Iris pigment epithelial cell (primary cell): ENCODE measurements at regions not wholly inside any gene's neighbourhood (a gene's known extent, or its start where the extent isn't known, plus 50 kb on each side); places are given as distances from the start of the nearest gene placed in this dataset.
"Not testable (repeated sequence)": the region's sequence is repeated elsewhere in the genome, so short reads cannot be mapped to it uniquely, and the experiment has no call there.

Experiments used
- DNase-seq: peaks from one replicate; pipeline ENCODE4 v3.0.0-alpha.2; 2011; ENCODE audit warnings: low read depth

DNA sequence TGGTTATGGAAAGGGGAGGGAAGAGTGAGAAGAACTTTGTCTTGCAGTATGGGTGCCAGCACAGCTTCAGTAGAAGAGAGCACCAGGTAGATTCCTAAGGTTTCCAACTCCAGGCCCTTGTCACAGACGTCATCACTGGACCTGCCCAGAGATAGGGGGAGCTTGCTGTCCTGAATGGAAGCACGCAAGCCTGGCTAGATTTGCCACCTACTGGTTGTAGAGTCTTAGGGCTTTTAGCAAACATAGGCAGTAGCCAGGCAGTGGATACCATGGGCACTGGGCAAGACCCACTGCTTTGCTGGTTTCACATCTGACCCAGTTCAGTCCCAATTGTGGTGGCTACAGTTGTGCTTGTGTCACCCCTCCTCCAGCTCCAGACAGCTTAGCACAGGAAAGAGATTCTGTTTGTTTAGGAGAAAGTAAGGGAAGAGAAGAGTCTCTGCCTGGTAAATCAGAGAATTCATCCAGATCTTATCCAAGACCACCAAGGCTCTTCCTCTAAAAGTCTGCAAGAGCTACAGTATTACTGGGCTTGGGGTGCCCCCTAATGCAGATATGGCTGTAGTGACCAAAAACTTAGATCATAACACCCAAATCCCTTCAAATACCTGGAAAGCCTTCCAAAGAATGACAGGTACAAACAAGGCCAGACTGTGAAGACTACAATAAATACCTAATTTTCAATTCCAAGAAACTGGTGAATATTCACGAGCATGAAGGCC is 158.9 kb downstream of the HINT1 start:
- DNase-seq = no peak

DNA sequence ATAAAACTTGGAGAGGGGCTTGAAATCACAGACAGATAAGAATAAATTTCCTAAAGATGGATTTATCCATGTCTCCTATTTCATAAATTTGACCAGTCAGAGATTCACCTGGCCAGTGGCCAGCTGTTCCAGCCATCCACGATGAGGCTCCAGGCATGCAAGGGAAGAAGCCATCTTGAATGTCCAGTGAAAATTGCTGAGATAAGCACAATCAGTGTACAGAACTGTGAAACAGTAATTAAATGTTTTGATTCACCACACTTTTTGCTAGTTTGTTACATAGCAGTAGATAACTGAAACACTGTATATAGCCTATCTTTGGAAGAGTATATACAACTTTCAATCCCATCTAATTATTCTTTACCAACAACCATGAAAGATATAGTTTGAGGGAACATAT is 163.5 kb downstream of the HINT1 start:
- no peak for DNase-seq

- DNase-seq = no peak
Measured at GRCh38 chr5:131000289-131000688, 164.8 kb downstream of the HINT1 start.

- DNase-seq = not testable (repeated sequence)
Measured at GRCh38 chr5:130996720-130997119, 168.3 kb downstream of the HINT1 start.

DNA sequence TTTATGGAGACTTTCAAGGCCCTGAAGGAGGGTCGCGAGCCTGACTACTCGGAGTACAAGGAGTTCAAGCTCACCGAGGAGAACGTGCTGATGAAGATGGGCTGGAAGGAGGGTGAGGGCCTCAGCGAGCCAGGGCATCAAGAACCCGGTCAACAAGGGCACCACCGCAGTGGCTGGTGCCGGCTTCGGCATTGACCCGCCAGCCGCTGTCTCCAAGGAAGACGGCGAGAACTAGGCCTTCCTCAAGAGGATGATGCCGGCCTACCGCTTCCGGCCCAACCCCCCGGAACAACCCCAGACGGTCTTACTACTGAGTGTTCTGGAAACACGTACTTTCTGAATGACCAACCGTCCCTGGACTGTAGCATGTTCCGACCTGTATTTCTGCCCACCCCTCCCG is 169.2 kb downstream of the HINT1 start:
- no peak for DNase-seq

DNA sequence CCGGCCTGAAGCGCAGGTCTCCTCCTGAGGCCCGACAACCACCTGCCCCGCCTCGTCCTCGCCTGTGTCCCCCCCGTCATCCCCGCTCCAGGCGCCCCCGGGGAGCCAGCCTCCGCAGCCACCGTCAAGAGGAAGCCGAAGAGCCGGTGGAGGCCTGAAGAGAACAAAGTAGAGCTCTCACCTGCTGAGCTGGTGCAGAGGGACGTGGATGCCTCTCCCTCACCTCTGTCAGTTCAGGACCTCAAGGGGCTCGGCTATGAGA is 169.9 kb downstream of the HINT1 start:
- DNase-seq = no peak

DNA sequence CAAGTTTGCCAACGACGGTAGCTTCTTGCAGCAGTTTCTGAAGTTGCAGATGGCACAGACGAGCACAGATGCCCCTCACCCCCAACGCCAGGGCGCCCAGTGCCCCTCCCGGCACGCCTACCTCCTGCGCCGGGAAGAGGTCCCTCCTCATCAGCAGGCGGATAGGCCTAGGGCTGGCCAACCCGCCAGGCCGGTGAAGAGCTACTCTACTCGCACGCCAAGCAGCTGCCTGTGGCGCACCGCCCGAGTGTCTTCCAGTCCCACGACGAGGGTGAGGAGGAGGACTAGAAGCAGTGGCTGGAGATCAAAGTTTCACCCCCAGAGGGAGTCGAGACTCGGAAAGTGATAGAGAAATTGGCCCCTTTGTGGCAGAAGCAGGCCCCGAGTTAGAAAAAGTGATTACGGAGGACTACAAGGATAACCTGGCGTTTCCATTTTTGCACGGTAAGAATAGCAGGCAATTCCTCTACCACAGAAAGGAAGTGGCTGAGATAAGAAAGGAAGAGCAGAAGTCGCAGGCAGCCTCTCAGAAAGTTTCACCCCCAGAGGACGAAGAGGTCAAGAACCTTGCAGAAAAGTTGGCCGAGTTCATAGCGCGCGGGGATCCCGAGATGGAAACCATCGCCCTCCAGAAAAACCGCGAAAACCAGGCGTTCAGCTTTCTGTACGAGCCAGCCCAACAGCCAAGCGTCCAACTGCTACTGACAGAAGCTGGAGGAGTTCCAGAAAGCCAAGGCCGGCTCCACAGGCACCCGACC is 170.4 kb downstream of the HINT1 start:
- DNase-seq = no peak

GRCh38 chr5:130992621-130993020 is 172.4 kb downstream of the HINT1 start:
- no peak for DNase-seq

- DNase-seq = peak; percentile 10
Measured at GRCh38 chr5:130992095-130992494, 173.0 kb downstream of the HINT1 start.

DNA sequence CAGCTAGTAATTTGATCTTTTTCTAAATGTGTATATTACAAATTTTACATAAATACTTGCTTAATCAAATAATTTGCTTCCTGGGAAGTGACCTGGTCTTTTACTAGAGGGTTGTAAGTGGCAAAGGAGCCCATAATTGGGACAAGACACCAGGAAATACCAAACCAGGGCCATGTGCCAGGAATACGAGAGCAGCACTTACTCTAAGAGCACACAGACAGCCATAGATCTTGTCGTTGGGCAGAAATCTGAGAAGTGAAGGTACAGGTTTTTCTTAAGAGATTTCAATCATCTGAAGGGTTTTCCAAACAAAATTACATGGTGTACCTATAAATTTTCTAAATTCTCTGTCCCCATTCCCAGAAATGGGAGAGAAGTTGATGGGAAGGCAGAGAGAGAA is 179.3 kb downstream of the HINT1 start:
- DNase-seq = no peak

DNA sequence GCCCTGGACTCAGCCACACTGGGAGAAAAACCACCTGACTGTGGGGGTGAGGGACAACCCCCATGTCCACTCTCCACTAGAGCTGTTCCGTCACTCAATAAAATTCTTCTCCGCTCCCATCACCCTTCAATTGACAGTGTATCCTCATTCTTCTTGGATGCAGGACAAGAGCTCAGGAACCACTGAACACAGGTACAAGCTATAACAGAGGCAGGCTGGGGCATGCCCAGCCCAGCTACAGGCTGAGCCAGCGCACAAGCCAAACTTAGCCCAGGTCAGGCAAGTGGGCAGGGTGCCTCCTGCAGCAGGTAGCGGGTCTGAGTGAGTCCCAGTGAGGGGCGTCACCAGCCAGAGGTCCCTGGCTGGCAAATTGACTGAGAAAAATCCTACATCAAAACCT is 183.4 kb downstream of the HINT1 start:
- no peak for DNase-seq

- peak; percentile 43 for DNase-seq
Measured at GRCh38 chr5:130978475-130978874, 186.6 kb downstream of the HINT1 start.

DNA sequence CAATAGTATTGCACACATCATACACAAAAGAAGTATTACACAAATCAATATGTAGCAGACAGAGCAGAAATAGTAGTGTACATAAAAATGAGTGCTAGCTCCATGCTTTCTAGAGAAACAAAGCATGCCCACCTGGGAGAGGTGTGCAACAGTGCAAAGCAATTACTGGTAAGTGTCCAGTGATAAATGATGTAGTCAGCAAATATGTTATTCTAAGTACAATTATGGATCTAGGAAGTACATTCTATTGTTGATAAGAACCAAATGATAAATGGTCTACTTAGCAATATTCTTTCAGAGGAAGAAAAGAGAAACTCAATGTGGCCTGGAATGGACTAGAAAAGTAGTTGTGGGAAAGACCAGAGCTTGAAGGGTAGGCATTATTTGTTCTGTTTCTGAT is 188.6 kb downstream of the HINT1 start:
- DNase-seq = no peak

DNA sequence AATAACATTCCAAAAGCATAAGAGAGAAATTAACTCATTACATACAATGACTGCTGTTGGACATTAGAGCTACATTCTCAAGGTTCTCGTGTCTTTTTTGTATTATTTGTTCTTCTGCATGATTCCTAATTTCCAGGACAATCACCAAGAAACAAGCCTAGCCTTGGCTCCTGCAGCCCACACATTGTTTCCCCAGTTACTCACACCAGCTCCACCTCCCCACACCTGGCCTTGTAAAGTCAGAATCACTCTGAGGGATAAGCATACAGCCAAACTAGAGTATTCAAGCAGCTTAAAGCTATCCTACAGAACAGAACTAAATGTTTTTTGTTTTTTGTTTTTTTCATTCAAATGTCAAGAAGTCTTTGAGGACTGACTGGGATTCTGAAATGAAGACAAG is 189.2 kb downstream of the HINT1 start:
- DNase-seq = no peak

DNA sequence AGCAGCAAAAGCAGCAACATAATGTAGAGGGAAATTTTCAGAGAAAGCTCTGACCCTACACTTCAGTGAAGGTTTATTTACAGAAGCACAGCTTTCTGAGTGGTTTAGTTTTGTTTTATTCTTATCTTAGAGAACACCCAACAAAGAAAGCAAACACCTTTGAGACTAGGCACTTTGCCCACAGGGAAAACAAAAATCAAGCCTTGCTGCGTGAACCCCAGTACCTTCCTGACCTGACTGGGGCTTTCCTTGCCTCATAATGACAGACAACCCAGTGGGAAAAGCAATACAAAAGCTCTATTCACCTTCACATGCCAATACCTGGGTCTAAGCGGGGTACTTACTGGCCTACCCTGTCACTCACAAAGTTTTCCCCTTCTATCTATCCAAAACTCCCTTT is 189.8 kb downstream of the HINT1 start:
- no peak for DNase-seq

- DNase-seq = no peak
Measured at GRCh38 chr5:130974021-130974683, 190.9 kb downstream of the HINT1 start.

DNA sequence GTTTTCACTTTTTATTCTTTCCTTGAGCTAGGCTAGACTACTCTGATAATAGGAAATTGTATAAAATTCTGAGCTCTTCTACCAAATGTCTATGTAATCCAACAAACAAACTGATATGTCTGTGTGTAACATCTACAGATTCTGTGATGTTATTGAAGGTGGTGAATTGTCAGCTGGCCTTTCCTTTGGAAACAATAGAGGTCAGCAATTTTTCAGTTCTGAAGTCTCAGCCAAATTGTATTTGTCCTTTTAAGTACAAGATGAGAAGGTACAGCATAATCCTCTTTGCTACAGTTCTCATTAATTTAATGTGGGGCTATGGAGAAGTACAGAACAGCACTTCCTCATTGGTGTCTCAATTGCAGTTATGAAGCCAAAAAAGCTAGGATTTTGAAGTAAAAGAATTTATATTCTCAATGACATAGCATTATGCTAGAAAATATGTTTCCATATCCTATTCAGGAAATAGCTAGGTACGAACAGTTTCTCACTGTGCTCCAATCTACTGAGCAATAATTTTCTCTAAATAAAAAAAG is 198.0 kb downstream of the HINT1 start:
- DNase-seq = no peak

GRCh38 chr5:130965920-130966319 is 199.1 kb downstream of the HINT1 start:
- DNase-seq = no peak

GRCh38 chr5:130965360-130965759 is 199.7 kb downstream of the HINT1 start:
- DNase-seq = no peak

DNA sequence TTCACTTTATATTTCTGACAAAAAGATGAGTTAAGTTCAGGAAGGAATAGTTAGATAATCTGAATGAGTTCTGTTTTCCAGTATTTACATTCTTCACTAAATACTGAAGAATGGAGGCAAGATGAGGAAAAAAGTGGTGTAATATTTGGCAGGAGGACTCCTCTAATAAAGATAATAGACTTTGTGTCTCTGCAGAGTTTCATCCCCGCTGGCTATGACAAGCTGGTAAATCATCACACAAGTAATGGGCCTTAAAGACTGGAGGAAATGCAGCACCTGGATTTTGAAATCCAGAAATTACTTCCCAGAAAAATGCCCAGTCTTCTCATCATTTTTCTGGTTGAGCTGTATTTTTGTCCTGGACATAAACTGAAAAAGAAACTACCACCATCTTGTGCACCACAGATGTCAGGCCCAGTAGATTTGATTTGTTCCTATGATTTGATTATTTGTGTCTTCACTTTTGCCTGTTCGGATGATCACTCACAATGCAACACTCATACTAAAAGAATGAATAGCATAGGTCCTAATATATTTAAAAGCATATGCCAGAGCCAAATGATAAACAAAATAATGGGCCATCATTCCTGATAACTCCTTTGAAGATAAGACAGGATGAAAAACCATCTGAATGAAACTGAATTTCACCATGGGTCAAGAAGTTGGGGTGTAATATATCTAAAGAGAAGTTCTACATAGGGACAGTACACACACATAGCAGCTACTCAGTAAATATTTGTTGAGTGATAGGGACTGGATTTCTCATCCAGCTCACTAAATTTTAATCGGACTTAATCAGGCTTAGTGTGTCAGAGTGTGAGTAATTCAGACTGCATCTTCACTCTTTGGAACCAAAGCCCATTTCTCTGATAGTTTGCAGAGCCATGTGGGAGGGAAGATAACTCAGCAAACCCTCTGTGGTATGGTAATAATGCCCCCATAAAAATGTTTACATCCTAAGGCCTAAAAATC is 200.5 kb downstream of the HINT1 start:
- DNase-seq = no peak

GRCh38 chr5:130963798-130964197 is 201.3 kb downstream of the HINT1 start:
- DNase-seq = no peak

DNA sequence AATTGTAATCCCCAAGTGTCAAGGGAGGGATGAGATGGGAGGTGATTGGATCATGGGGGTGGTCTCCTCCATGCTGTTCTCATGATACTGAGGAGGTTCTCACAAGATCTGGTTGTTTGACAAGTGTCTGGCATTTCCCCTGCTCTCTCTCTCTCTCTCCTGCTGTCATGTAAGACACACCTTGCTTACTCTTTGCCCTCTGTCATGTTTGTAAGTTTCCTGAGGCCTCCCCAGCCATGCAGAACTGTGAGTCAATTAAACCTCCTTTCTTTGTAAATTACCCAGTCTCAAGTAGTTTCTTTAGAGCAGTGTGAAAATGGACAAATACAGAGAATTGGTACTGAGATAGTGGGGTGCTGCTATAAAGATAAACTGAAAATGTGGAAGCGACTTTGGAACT is 207.9 kb downstream of the HINT1 start:
- DNase-seq = no peak
